ENCODE measurements at regions not wholly inside any gene's neighbourhood (a gene's known extent, or its start where the extent isn't known, plus 50 kb on each side); places are given as distances from the start of the nearest gene placed in this dataset.

- H3K4me1 ChIP-seq (ENCODE audit: control insufficient read depth, extremely low read depth, insufficient read depth, low read length): no peaks in the 10 kb centered on the region
- no peaks in the 10 kb centered on the region for H3K27me3 ChIP-seq (ENCODE audit: control insufficient read depth, insufficient read depth, low read length)
- H3K27ac ChIP-seq (ENCODE audit: insufficient read depth, low read length): no peak overlapping the region
- no peak overlapping the region for H3K4me3 ChIP-seq (replicated peaks in 1 of 4; ENCODE audit: control extremely low read depth in 1 of 4, insufficient read depth in 1 of 4, low read depth in 3 of 4, low read length in 4 of 4)
- TF ChIP-seq EZH2 (IDR thresholded peaks at IDR 0.05; ENCODE audit: low read length, missing control alignments): no peak
- TF ChIP-seq, protein P1, sequence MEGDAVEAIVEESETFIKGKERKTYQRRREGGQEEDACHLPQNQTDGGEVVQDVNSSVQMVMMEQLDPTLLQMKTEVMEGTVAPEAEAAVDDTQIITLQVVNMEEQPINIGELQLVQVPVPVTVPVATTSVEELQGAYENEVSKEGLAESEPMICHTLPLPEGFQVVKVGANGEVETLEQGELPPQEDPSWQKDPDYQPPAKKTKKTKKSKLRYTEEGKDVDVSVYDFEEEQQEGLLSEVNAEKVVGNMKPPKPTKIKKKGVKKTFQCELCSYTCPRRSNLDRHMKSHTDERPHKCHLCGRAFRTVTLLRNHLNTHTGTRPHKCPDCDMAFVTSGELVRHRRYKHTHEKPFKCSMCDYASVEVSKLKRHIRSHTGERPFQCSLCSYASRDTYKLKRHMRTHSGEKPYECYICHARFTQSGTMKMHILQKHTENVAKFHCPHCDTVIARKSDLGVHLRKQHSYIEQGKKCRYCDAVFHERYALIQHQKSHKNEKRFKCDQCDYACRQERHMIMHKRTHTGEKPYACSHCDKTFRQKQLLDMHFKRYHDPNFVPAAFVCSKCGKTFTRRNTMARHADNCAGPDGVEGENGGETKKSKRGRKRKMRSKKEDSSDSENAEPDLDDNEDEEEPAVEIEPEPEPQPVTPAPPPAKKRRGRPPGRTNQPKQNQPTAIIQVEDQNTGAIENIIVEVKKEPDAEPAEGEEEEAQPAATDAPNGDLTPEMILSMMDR (conservative IDR thresholded peaks at IDR 0.05 in 1 of 2, IDR thresholded peaks at IDR 0.05 in 1 of 2; ENCODE audit: low read depth in 1 of 2, low read length in 2 of 2): no peak
- no peak overlapping the region for H3K4me2 ChIP-seq (ENCODE audit: extremely low read depth, insufficient read depth, low read length)
- H2AFZ ChIP-seq (ENCODE audit: low read length): no peak overlapping the region
- H3K9me3 ChIP-seq (ENCODE audit: control insufficient read depth, insufficient read depth, low read depth, low read length): no peaks in the 10 kb centered on the region
- no peaks in the 10 kb centered on the region for H3K36me3 ChIP-seq (ENCODE audit: control insufficient read depth, insufficient read depth, low read length)
- no peaks in the 10 kb centered on the region for H3K79me2 ChIP-seq (ENCODE audit: control insufficient read depth, insufficient read depth, low read length)
- no peaks in the 10 kb centered on the region for H4K20me1 ChIP-seq (ENCODE audit: control insufficient read depth, extremely low read depth, insufficient read depth, low read length)
- DNase-seq (ENCODE audit: low read depth in 2 of 2): no peak
- no peak overlapping the region for H3K9ac ChIP-seq (ENCODE audit: insufficient read depth, low read length)
These were observed 217.3 kb downstream of the SNX10 start for GRCh38 chr7:26508917-26509316.

- no peak for DNase-seq (ENCODE audit: low read depth in 2 of 2)
- no peak overlapping the region for H3K9ac ChIP-seq (ENCODE audit: insufficient read depth, low read length)
- H3K4me1 ChIP-seq (ENCODE audit: control insufficient read depth, extremely low read depth, insufficient read depth, low read length): no peaks in the 10 kb centered on the region
- no peak overlapping the region for H3K4me3 ChIP-seq (replicated peaks in 1 of 4; ENCODE audit: control extremely low read depth in 1 of 4, insufficient read depth in 1 of 4, low read depth in 3 of 4, low read length in 4 of 4)
- no peak for TF ChIP-seq EZH2 (IDR thresholded peaks at IDR 0.05; ENCODE audit: low read length, missing control alignments)
- TF ChIP-seq, protein P1 (conservative IDR thresholded peaks at IDR 0.05 in 1 of 2, IDR thresholded peaks at IDR 0.05 in 1 of 2; ENCODE audit: low read depth in 1 of 2, low read length in 2 of 2): no peak
- H3K36me3 ChIP-seq (ENCODE audit: control insufficient read depth, insufficient read depth, low read length): no peaks in the 10 kb centered on the region
- no peaks in the 10 kb centered on the region for H3K79me2 ChIP-seq (ENCODE audit: control insufficient read depth, insufficient read depth, low read length)
- no peaks in the 10 kb centered on the region for H3K9me3 ChIP-seq (ENCODE audit: control insufficient read depth, insufficient read depth, low read depth, low read length)
- no peaks in the 10 kb centered on the region for H3K27me3 ChIP-seq (ENCODE audit: control insufficient read depth, insufficient read depth, low read length)
- no peak overlapping the region for H2AFZ ChIP-seq (ENCODE audit: low read length)
- no peak overlapping the region for H3K4me2 ChIP-seq (ENCODE audit: extremely low read depth, insufficient read depth, low read length)
- no peaks in the 10 kb centered on the region for H4K20me1 ChIP-seq (ENCODE audit: control insufficient read depth, extremely low read depth, insufficient read depth, low read length)
- no peak overlapping the region for H3K27ac ChIP-seq (ENCODE audit: insufficient read depth, low read length)
These were observed 218.7 kb downstream of the SNX10 start for GRCh38 chr7:26510231-26510957.

DNA sequence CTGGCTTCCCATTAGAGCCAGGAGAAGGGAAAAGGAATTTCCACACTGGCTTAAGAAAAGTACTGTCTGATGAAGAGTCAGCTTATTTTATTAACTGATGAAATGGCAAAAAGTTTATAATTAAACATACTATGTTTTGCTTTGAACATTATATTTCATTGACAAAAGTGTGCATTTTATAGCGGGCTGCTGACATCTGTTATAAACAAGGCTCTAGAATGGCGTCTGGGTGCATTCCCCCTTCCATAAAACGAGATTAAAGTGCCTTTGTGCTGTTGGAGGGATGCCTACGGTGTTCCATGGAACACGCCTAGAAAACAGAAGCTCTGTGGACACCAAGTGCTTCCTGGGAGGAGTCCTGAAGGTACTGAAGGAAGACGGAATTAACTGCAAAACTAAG, 220.2 kb downstream of the SNX10 start:
- Histone ChIP-seq H2AFZ (ENCODE audit: low read length) (no peak overlapping the region), H4K20me1 (ENCODE audit: control insufficient read depth, extremely low read depth, insufficient read depth, low read length) (no peaks in the 10 kb centered on the region), H3K36me3 (ENCODE audit: control insufficient read depth, insufficient read depth, low read length) (no peaks in the 10 kb centered on the region), H3K79me2 (ENCODE audit: control insufficient read depth, insufficient read depth, low read length) (no peaks in the 10 kb centered on the region), H3K9ac (ENCODE audit: insufficient read depth, low read length) (no peak overlapping the region), H3K9me3 (ENCODE audit: control insufficient read depth, insufficient read depth, low read depth, low read length) (no peaks in the 10 kb centered on the region), H3K4me3 (replicated peaks in 1 of 4; ENCODE audit: control extremely low read depth in 1 of 4, insufficient read depth in 1 of 4, low read depth in 3 of 4, low read length in 4 of 4) (no peak overlapping the region), H3K4me1 (ENCODE audit: control insufficient read depth, extremely low read depth, insufficient read depth, low read length) (no peaks in the 10 kb centered on the region), H3K27me3 (ENCODE audit: control insufficient read depth, insufficient read depth, low read length) (no peaks in the 10 kb centered on the region), H3K27ac (ENCODE audit: insufficient read depth, low read length) (no peak overlapping the region), H3K4me2 (ENCODE audit: extremely low read depth, insufficient read depth, low read length) (no peak overlapping the region)
- no peak for DNase-seq (ENCODE audit: low read depth in 2 of 2)
- TF ChIP-seq EZH2 (IDR thresholded peaks at IDR 0.05; ENCODE audit: low read length, missing control alignments): no peak
- TF ChIP-seq, protein P1 (conservative IDR thresholded peaks at IDR 0.05 in 1 of 2, IDR thresholded peaks at IDR 0.05 in 1 of 2; ENCODE audit: low read depth in 1 of 2, low read length in 2 of 2): no peak
